HEK293 (cell line): ENCODE measurements at regions not wholly inside any gene's neighbourhood (a gene's known extent, or its start where the extent isn't known, plus 50 kb on each side); places are given as distances from the start of the nearest gene placed in this dataset.

Source experiments
- CTCF ChIA-PET: fragments of 350-600 bp; formaldehyde crosslinking; extraction: SDS; loops from one replicate; lab custom pipeline; 2021; ENCODE audit warnings: antibody characterized with exemption; lab: Yijun Ruan, JAX
- POLR2A ChIA-PET: fragments of 300-600 bp; formaldehyde crosslinking; extraction: SDS; loops from one replicate; lab custom pipeline; 2020; ENCODE audit warnings: antibody characterized with exemption, inconsistent platforms; lab: Yijun Ruan, JAX
- H3K27ac ChIP-seq: fragments of 200-500 bp; sonication (Bioruptor generic); 2 replicates; pipeline ENCODE4 v1.5.1; 2014; ENCODE audit warnings: low read depth, low read length, control low read depth, inconsistent platforms; ENCODE audit errors: extremely low read depth
- H3K36me3 ChIP-seq, 2 experiments: fragments of 200-500 bp in 1 of 2; sonication (Bioruptor generic) in 1 of 2; 1 replicate in 1 of 2; 2 replicates in 1 of 2; pipeline ENCODE4 v1.5.1; 2014 to 2017; ENCODE audit warnings: inconsistent platforms in 2 of 2, low read length in 2 of 2; ENCODE audit not compliant: control insufficient read depth in 2 of 2, insufficient read depth in 1 of 2
- H3K4me1 ChIP-seq: fragments of 200-500 bp; sonication (Bioruptor generic); 2 replicates; pipeline ENCODE4 v1.5.1; 2014; ENCODE audit warnings: mild to moderate bottlenecking, low read length, inconsistent platforms; ENCODE audit not compliant: control insufficient read depth, insufficient read depth
- H3K4me3 ChIP-seq: 2 replicates; pipeline ENCODE4 v1.5.1; 2011; ENCODE audit warnings: low read depth, mild to moderate bottlenecking, control low read depth, low read length, moderate library complexity
- H3K9me3 ChIP-seq: fragments of 200-500 bp; sonication (Bioruptor generic); 2 replicates; pipeline ENCODE4 v1.5.1; 2014; ENCODE audit warnings: low read depth, low read length, inconsistent platforms; ENCODE audit not compliant: control insufficient read depth, insufficient read depth
- GLIS1 ChIP-seq: fragments of 450-650 bp; formaldehyde crosslinking; IDR thresholded peaks from 2 replicates; pipeline ENCODE4 v1.5.1; 2016; ENCODE audit warnings: missing biosample characterization, missing genetic modification characterization
- KLF16 ChIP-seq: fragments of 450-650 bp; formaldehyde crosslinking; IDR thresholded peaks from 2 replicates; pipeline ENCODE4 v1.5.1; 2017; ENCODE audit warnings: missing biosample characterization, missing genetic modification characterization
- KLF8 ChIP-seq: fragments of 450-650 bp; formaldehyde crosslinking; IDR thresholded peaks from 2 replicates; pipeline ENCODE4 v1.5.1; 2016; ENCODE audit warnings: missing biosample characterization, missing genetic modification characterization
- OSR2 ChIP-seq: fragments of 450-650 bp; formaldehyde crosslinking; IDR thresholded peaks from 2 replicates; pipeline ENCODE4 v1.5.1; 2016; ENCODE audit warnings: missing biosample characterization, missing genetic modification characterization
- OVOL3 ChIP-seq: fragments of 450-650 bp; formaldehyde crosslinking; IDR thresholded peaks from 2 replicates; pipeline ENCODE4 v1.5.1; 2016; ENCODE audit warnings: missing biosample characterization, missing genetic modification characterization
- REST ChIP-seq: fragments of 450-650 bp; formaldehyde crosslinking; IDR thresholded peaks from 2 replicates; pipeline ENCODE4 v1.5.1; 2016; ENCODE audit warnings: missing biosample characterization, missing genetic modification characterization
- SCRT2 ChIP-seq: fragments of 450-650 bp; formaldehyde crosslinking; IDR thresholded peaks from 2 replicates; pipeline ENCODE4 v1.5.1; 2016; ENCODE audit warnings: missing biosample characterization, missing genetic modification characterization
- ZBTB1 ChIP-seq: fragments of 450-650 bp; formaldehyde crosslinking; IDR thresholded peaks from 2 replicates; pipeline ENCODE4 v1.5.1; 2016; ENCODE audit warnings: missing biosample characterization, missing genetic modification characterization
- ZBTB20 ChIP-seq: fragments of 450-650 bp; formaldehyde crosslinking; IDR thresholded peaks from 2 replicates; pipeline ENCODE4 v1.5.1; 2016; ENCODE audit warnings: missing biosample characterization, missing genetic modification characterization
- ZNF23 ChIP-seq: fragments of 450-650 bp; formaldehyde crosslinking; IDR thresholded peaks from 2 replicates; pipeline ENCODE4 v1.5.1; 2016; ENCODE audit warnings: missing biosample characterization, missing genetic modification characterization, borderline replicate concordance
- ZNF350 ChIP-seq: fragments of 450-650 bp; formaldehyde crosslinking; IDR thresholded peaks from 2 replicates; pipeline ENCODE4 v1.5.0; 2017; ENCODE audit warnings: missing biosample characterization, mild to moderate bottlenecking, missing genetic modification characterization
- ZNF423 ChIP-seq: fragments of 450-650 bp; formaldehyde crosslinking; IDR thresholded peaks from 2 replicates; pipeline ENCODE4 v1.5.1; 2016; ENCODE audit warnings: missing biosample characterization, missing genetic modification characterization
- ZNF560 ChIP-seq: fragments of 450-650 bp; formaldehyde crosslinking; IDR thresholded peaks from 2 replicates; pipeline ENCODE4 v1.5.1; 2017; ENCODE audit warnings: missing biosample characterization, missing genetic modification characterization, borderline replicate concordance
- ZNF621 ChIP-seq: fragments of 450-650 bp; formaldehyde crosslinking; IDR thresholded peaks from 2 replicates; pipeline ENCODE4 v1.5.1; 2017; ENCODE audit warnings: missing biosample characterization, missing genetic modification characterization
- ZNF645 ChIP-seq: fragments of 450-650 bp; formaldehyde crosslinking; IDR thresholded peaks from 2 replicates; pipeline ENCODE4; 2016; ENCODE audit warnings: missing biosample characterization, missing genetic modification characterization
- ZNF692 ChIP-seq: fragments of 450-650 bp; formaldehyde crosslinking; IDR thresholded peaks from 2 replicates; pipeline ENCODE4 v1.5.1; 2016; ENCODE audit warnings: missing biosample characterization, missing genetic modification characterization
- ZNF701 ChIP-seq: fragments of 450-650 bp; formaldehyde crosslinking; IDR thresholded peaks from 2 replicates; pipeline ENCODE4 v1.5.1; 2016; ENCODE audit warnings: missing biosample characterization, missing genetic modification characterization
- ZNF76 ChIP-seq: fragments of 450-650 bp; formaldehyde crosslinking; IDR thresholded peaks from 2 replicates; pipeline ENCODE4; 2016; ENCODE audit warnings: low read depth, missing biosample characterization, missing genetic modification characterization, borderline replicate concordance
- ZNF791 ChIP-seq: fragments of 450-650 bp; formaldehyde crosslinking; IDR thresholded peaks from 2 replicates; pipeline ENCODE4 v1.5.1; 2016; ENCODE audit warnings: missing biosample characterization, missing genetic modification characterization
- ZSCAN16 ChIP-seq: fragments of 450-650 bp; formaldehyde crosslinking; IDR thresholded peaks from 2 replicates; pipeline ENCODE4 v1.5.1; 2016; ENCODE audit warnings: missing biosample characterization, missing genetic modification characterization
- ZXDB ChIP-seq: fragments of 450-650 bp; formaldehyde crosslinking; IDR thresholded peaks from 2 replicates; pipeline ENCODE4 v1.5.1; 2016; ENCODE audit warnings: missing biosample characterization, missing genetic modification characterization
- TF ChIP-seq, protein P1 (sequence below): fragments of 450-650 bp; formaldehyde crosslinking; IDR thresholded peaks from 2 replicates; pipeline ENCODE4 v1.5.1; 2016; ENCODE audit warnings: missing biosample characterization, missing genetic modification characterization
- TF ChIP-seq, protein P2 (sequence below): fragments of 450-650 bp; formaldehyde crosslinking; optimal IDR thresholded peaks from 2 replicates; pipeline ENCODE3; 2016; ENCODE audit warnings: missing biosample characterization, mild to moderate bottlenecking, missing genetic modification characterization

DNA sequence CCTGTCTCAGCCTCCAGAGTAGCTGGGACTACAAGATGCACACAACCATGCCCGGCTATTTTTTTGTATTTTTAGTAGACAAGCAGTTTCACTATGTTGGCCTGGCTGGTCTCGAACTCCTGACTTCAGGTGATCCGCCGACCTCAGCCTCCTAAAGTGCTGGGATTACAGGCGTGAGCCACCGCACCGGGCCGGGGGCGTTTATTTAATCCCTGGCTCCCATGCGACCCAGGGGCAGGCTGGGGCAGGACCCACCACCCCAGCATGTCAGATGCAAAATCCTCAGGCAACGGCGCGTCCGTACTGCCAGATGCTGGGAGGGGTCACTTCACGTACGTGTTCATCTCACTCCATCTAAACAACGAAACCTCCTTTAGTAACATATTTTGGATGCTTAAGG is 518.7 kb upstream of the NOX3 start (continued):
- no peak for TF ChIP-seq REST (tag by site-specific recombination)
- TF ChIP-seq OVOL3 (tag by site-specific recombination) = no peak
- TF ChIP-seq ZBTB1 (tag by site-specific recombination) = no peak
- TF ChIP-seq, protein P1, sequence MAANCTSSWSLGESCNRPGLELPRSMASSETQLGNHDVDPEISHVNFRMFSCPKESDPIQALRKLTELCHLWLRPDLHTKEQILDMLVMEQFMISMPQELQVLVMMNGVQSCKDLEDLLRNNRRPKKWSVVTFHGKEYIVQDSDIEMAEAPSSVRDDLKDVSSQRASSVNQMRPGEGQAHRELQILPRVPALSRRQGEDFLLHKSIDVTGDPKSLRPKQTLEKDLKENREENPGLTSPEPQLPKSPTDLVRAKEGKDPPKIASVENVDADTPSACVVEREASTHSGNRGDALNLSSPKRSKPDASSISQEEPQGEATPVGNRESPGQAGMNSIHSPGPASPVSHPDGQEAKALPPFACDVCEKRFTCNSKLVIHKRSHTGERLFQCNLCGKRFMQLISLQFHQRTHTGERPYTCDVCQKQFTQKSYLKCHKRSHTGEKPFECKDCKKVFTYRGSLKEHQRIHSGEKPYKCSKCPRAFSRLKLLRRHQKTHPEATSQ (tag by site-specific recombination) = no peak

GRCh38 chr6:155970876-155971708 is 515.5 kb upstream of the NOX3 start:
- no peaks in the 10 kb centered on the region for H3K36me3 ChIP-seq
- POLR2A ChIA-PET = no interaction called here

GRCh38 chr6:155970472-155970871 is 514.8 kb upstream of the NOX3 start:
- H3K27ac ChIP-seq = no peak overlapping the region
- H3K36me3 ChIP-seq = no peaks in the 10 kb centered on the region
- no peak overlapping the region for H3K4me3 ChIP-seq
- ChIA-PET POLR2A (no interaction called here), CTCF (no interaction called here)
- no peaks in the 10 kb centered on the region for H3K9me3 ChIP-seq
- no peaks in the 10 kb centered on the region for H3K4me1 ChIP-seq
- TF ChIP-seq ZNF423 = no peak
- TF ChIP-seq SCRT2 (tag by site-specific recombination) = no peak
- no peak for TF ChIP-seq ZXDB (tag by site-specific recombination)
- TF ChIP-seq ZBTB20 (tag by site-specific recombination) = no peak
- TF ChIP-seq KLF16 (tag by site-specific recombination) = no peak
- no peak for TF ChIP-seq ZNF701 (tag by site-specific recombination)
- TF ChIP-seq OSR2 (tag by site-specific recombination) = no peak
- no peak for TF ChIP-seq ZNF791 (tag by site-specific recombination)
- TF ChIP-seq, protein P2, sequence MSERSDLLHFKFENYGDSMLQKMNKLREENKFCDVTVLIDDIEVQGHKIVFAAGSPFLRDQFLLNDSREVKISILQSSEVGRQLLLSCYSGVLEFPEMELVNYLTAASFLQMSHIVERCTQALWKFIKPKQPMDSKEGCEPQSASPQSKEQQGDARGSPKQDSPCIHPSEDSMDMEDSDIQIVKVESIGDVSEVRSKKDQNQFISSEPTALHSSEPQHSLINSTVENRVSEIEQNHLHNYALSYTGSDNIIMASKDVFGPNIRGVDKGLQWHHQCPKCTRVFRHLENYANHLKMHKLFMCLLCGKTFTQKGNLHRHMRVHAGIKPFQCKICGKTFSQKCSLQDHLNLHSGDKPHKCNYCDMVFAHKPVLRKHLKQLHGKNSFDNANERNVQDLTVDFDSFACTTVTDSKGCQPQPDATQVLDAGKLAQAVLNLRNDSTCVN (tag by site-specific recombination) = no peak
- TF ChIP-seq GLIS1 (tag by site-specific recombination) = no peak
- TF ChIP-seq ZNF23 (tag by site-specific recombination) = no peak
- TF ChIP-seq ZNF621 (tag by site-specific recombination) = no peak
- no peak for TF ChIP-seq ZBTB1 (tag by site-specific recombination)
- TF ChIP-seq ZSCAN16 (tag by site-specific recombination) = no peak
- TF ChIP-seq ZNF645 (tag by site-specific recombination) = no peak

More at GRCh38 chr6:155970876-155971708, 515.5 kb upstream of the NOX3 start:
- H3K4me3 ChIP-seq = no peak overlapping the region
- CTCF ChIA-PET = interaction anchor here (0.6 kb wide), 1 partner anchor 770 kb away, joined by 5 read pairs; no protein-coding TSS in a partner anchor
- no peak overlapping the region for H3K27ac ChIP-seq
- TF ChIP-seq ZNF350 (tag by site-specific recombination) = no peak
- no peak for TF ChIP-seq ZNF692 (tag by site-specific recombination)
- TF ChIP-seq ZNF560 = no peak
- no peak for TF ChIP-seq KLF8 (tag by site-specific recombination)
- TF ChIP-seq ZNF76 (tag by site-specific recombination) = no peak
- TF ChIP-seq, all 188 proteins: peak for 0
- Histone ChIP-seq H3K4me1 (no peaks in the 10 kb centered on the region), H3K9me3 (no peaks in the 10 kb centered on the region)
